HL-60/S4 (cell line): ENCODE measurements at regions not wholly inside any gene's neighbourhood (a gene's known extent, or its start where the extent isn't known, plus 50 kb on each side); places are given as distances from the start of the nearest gene placed in this dataset.

Experiments used
- in situ Hi-C: fragments of 300-500 bp; cut with MboI; formaldehyde crosslinking; loops from 2 replicates; pipeline ENCODE4 v1.14.3; 2022; ENCODE audit warnings: low sequenced_read_pairs

DNA sequence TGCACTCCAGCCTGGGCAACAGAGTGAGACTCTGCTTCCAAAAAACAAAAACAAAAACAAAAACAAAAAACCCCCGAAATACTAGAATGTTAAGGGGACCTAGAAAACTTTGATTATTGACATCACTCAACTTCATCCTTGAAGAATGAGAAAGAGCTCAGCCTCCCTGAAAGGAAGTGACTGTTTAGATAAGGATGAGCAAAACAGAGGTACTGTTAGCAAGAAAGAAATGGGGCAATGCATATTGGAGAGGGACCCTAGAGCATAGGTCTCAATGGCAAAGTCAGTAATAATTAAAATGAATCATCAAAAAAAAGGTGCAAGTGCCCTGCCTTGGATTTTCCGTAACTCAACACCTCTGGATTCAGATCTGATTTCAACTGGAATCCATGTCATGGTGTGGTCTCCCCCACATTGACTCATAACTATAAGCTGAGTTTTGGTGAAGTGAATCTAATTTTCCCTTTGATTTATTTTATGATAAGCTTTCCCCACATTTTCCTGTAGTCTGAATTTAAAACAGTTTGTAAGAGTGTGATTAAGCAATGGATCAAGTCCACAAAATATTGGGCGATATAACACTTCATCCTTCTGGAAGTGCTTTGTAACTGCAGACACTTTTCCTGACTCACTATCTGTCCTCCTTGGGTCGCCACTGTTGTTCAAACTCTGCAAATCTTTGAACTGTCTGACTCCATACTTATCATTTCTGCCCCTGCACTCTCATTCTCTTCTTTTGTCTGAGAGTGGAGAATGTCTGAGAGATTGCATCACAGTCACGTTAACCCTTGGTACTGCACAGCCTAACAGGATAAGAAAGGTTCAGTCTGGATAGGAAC lies 224.8 kb upstream of the LYZL1 start:
- in situ Hi-C loops, result no loop called here

DNA sequence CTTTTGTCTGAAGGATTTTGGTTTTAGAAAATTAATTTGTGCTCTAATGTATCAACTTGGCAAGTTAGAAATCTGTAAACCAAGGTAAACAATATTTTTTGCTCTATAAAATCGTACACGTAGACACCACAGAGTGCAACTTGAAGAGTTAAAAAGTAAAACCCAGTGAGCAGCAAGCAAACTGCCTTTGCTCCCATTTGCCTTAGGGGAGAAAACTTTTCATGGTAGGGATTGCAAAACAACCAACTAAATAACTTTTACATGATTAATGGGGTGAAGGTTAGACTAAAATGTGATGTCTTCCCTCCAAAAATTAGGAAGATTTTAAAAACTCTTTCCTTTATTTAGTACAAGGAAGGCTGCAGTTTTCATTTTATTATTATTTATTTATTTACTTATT lies 224.2 kb upstream of the LYZL1 start:
- in situ Hi-C loops, result no loop called here

DNA sequence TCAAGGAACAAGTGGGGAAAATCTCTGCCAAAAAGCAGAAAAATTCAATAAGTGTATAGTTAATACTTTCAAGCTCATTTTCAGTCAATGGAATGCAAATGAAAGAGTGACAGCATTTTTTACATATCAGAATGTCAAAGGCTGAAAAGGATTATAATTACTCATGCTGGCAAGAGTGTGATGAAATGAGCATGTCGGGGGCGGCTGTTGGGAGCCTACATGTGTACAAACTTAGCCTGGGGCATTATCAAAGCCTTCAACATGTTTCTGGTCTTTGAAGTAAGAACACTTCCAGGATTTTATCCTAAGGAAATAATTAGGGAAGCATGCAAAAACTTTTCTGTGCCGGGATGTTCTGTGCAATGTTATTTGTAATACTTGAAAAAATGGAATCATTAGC lies 221.7 kb upstream of the LYZL1 start:
- in situ Hi-C loops, result no loop called here

- in situ Hi-C loops, result no loop called here
Measured at GRCh38 chr10:29067628-29068027, 221.2 kb upstream of the LYZL1 start.

- in situ Hi-C loops, result no loop called here
Measured at GRCh38 chr10:29068302-29068701, 220.6 kb upstream of the LYZL1 start.

DNA sequence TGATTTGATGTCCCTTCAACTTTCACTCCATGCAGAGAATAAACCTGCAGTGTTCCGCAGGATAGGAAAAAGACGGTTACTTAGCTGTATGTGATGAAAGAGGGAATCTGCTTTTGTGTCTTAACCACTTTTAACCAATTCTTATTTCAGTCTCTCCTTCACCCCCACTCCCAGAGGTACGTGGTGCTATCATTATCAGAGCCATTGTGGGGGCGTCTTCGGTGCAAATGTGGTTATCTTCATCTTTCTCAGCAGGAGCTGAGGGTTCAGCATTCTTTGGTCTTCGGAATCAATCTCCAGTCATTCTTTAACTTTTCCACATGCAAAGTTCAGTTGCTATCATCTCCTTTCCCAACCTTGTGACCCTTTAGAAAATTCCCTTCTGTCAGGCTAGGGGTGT lies 219.9 kb upstream of the LYZL1 start:
- in situ Hi-C loops, result no loop called here

- in situ Hi-C loops, result no loop called here
Measured at GRCh38 chr10:29069941-29070340, 218.9 kb upstream of the LYZL1 start.

- in situ Hi-C loops, result no loop called here
Measured at GRCh38 chr10:29078919-29079318, 210.0 kb upstream of the LYZL1 start.

DNA sequence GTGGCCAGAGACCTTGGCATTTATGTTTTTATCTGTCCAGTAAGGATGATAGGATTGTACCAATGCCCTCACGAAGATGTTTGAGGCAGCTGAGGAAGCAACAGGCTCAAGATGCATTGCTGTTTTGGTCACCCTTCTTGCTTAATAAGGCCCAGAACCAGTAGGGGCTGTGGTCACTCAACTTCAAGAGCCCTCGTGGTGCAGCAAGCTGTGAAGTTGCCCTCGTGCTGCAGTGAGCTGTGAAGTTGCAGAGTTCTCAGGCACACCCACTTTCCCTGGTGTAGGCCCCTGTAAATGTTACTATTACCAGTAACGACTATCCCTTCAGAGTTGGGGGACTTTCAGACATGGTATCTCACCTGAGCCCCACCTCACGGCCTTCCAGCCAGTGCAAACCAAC lies 207.6 kb upstream of the LYZL1 start:
- in situ Hi-C loops, result no loop called here

DNA sequence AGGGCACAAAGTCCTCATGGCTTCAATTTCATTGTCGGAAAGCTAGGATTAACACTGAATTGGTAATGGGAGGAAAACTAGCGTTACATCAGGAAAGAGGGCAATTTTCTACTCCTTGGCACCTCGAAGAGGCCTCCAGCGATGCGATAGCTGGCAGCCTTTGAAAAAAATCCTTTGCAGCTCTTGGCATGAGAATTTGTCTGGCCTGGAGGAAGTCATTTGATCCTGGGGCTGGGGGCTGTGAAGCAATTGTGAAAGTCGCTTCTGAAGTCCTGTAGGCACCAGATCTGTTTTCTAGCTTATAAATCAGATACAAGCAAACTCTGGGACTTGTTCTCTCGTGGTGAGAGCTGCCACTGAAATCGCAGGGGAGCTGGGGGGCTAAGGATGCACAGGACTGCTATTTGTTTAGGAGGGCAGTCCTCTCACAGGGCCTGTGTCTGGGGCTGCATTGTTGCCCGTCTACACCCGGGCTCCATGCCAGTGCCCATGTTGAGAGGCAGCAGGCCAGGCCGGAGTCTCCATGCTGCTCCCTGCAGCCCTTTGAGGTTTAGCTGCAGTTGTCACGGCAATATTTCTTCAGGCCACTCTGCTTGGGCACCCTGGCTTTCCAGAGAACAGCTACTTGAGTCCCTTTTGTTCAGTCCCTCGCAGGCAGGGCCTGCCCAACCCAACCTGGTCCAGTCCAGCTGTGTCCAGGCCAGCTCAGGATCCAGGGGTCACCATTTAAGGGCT lies 206.8 kb upstream of the LYZL1 start:
- in situ Hi-C loops, result no loop called here

DNA sequence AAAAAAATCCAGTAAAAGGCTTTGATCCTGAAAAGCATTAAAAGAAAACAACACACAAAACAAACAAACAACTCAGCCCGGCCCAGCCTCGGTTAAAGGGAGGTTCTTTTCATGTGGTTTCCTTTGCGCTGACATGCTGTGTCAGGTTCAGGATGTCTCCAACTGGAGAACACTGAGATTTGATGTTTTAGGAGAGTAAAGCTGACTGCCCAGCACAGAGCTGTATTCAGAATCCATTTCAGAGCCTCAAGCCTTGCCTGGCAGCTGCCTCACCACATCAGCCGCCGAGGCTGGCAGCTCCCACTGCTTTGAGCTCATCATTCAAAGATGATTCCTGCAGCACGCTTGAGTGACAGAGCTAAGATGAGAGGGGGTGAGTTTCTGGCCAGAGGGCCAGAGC lies 205.8 kb upstream of the LYZL1 start:
- in situ Hi-C loops, result no loop called here

GRCh38 chr10:29084681-29085307 lies 204.1 kb upstream of the LYZL1 start:
- in situ Hi-C loops, result no loop called here

GRCh38 chr10:29089091-29089490 lies 199.8 kb upstream of the LYZL1 start:
- in situ Hi-C loops, result no loop called here

DNA sequence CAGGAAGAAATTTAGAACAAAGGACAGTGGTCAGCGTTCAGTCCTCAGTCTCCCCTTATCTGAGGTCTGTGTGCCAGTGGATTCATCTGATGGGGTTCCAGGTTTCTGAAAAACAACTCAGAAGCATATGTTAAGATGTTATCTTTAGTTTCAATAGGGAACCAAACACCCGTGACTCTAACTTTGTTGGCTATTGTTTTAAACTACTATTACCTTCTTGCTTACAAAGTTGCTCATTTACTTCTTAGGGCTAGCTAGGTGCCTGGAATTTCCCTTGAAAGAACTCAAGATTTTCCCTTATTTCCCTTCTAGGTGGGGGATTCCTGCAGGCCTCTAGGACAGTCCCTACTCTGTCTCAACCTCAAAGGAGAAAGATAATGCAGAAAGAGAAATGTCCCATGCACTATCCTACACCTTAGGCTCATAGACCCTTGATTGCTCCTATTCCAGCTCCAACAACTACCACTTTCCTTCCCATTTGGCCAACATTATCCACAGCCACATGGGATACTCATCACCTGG lies 192.5 kb upstream of the LYZL1 start:
- in situ Hi-C loops, result no loop called here

GRCh38 chr10:29098423-29098822 lies 190.4 kb upstream of the LYZL1 start:
- in situ Hi-C loops, result no loop called here

GRCh38 chr10:29099001-29099400 lies 189.9 kb upstream of the LYZL1 start:
- in situ Hi-C loops, result no loop called here

- in situ Hi-C loops, result no loop called here
Measured at GRCh38 chr10:29099415-29099814, 189.5 kb upstream of the LYZL1 start.

- in situ Hi-C loops, result no loop called here
Measured at GRCh38 chr10:29100505-29100904, 188.4 kb upstream of the LYZL1 start.

- in situ Hi-C loops, result no loop called here
Measured at GRCh38 chr10:29102233-29102632, 186.6 kb upstream of the LYZL1 start.

DNA sequence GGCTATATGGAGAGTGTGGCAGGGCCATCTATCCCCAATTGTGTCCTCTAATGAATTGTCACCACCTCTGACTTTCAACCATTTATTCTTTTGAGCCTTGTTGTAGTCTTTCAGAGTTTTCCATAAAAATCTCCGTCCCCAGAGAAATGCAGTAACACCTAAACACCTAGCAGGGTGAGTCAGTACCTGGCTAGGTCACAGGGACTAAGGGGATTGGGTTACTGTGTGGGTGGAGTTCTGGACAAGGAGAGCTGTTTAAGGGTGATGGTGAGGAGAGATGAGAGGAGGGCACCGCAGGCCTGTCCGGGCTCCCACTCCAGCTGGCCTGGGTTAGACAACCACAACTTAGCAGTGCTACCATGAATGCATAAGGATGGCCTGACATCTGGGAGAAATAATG lies 186.2 kb upstream of the LYZL1 start:
- in situ Hi-C loops, result no loop called here

DNA sequence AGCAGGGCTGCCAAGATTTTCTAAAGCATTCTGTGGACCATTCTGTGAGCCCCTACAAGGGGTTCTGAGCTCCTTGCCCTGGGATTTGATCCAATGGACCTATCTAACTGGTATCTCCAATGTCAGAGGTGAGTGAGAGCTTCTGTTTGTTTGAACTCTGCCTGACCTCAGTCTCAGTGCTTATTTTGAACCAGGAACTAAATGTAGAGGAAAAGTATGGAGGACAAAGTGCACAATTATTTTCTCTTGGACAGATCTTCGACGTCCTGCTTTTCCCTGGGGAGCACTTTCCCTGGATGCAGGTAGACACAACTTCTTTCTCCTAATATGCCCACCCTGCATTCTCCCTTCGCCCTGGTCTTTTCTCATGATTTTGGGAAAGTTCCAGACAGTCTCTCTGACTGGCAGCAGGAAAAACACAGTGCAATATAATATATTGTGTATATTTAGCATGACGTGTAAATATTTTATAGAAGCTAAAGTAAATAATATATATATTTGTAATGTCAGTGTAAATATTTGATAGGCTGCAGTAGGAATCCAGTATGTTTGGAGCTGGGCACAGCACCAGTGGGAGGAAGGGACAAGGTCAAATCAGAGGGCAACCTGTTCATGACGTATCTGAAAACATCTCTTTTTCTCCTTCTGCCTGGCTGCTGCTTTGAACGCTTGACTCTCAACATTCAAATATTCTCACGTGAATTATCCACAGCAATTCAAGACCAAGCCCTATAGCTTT lies 184.0 kb upstream of the LYZL1 start:
- in situ Hi-C loops, result no loop called here
